Hepatocyte (in vitro differentiated cells): ENCODE measurements at regions not wholly inside any gene's neighbourhood (a gene's known extent, or its start where the extent isn't known, plus 50 kb on each side); places are given as distances from the start of the nearest gene placed in this dataset.

Experiments used
- CTCF ChIP-seq: fragments of 200-600 bp; sonication (generic); IDR thresholded peaks from 2 replicates; pipeline ENCODE4 v1.5.1; 2016; ENCODE audit warnings: antibody characterized with exemption, mild to moderate bottlenecking; ENCODE audit not compliant: poor library complexity
- EZH2 ChIP-seq: fragments of 200-600 bp; sonication (generic); IDR thresholded peaks from 2 replicates; pipeline ENCODE4 v1.6.1; 2016; ENCODE audit warnings: antibody characterized with exemption, mild to moderate bottlenecking, borderline replicate concordance
- EZH2phosphoT487 ChIP-seq: fragments of 200-600 bp; sonication (generic); IDR thresholded peaks from one replicate; pipeline ENCODE4 v1.6.1; 2018; ENCODE audit warnings: antibody characterized with exemption, mild to moderate bottlenecking, low read depth, moderate library complexity; ENCODE audit not compliant: unreplicated experiment, severe bottlenecking

- TF ChIP-seq CTCF, result no peak
- TF ChIP-seq EZH2, result no peak
- TF ChIP-seq EZH2phosphoT487, result no peak
These were observed 106.6 kb upstream of the UPP2 start for GRCh38 chr2:157995117-157995516.
